Stimulated activated naive CD8-positive, alpha-beta T cell treated with anti-CD3 and anti-CD28 coated beads, Interleukin-15, Interleukin-2, amounts not matched to agents 100 ng/mL and 50 ng/mL, for 24 hours (primary cell): ENCODE measurements at regions not wholly inside any gene's neighbourhood (a gene's known extent, or its start where the extent isn't known, plus 50 kb on each side); places are given as distances from the start of the nearest gene placed in this dataset.

Experiments used
- H3K27ac Mint-ChIP-seq: one replicate; pipeline ENCODE4 v1.8.0; 2021; ENCODE audit warnings: mild to moderate bottlenecking, mixed read lengths
- H3K27me3 Mint-ChIP-seq: one replicate; pipeline ENCODE4 v1.8.0; 2021; ENCODE audit warnings: mixed read lengths
- H3K36me3 Mint-ChIP-seq: one replicate; pipeline ENCODE4 v1.8.0; 2021; ENCODE audit warnings: low read depth, mixed read lengths
- H3K4me1 Mint-ChIP-seq: one replicate; pipeline ENCODE4 v1.8.0; 2021; ENCODE audit warnings: low read depth, mixed read lengths
- H3K4me3 Mint-ChIP-seq: one replicate; pipeline ENCODE4 v1.8.0; 2021; ENCODE audit warnings: mild to moderate bottlenecking, mixed read lengths
- H3K9me3 Mint-ChIP-seq: one replicate; pipeline ENCODE4 v1.8.0; 2021; ENCODE audit warnings: mixed read lengths

DNA sequence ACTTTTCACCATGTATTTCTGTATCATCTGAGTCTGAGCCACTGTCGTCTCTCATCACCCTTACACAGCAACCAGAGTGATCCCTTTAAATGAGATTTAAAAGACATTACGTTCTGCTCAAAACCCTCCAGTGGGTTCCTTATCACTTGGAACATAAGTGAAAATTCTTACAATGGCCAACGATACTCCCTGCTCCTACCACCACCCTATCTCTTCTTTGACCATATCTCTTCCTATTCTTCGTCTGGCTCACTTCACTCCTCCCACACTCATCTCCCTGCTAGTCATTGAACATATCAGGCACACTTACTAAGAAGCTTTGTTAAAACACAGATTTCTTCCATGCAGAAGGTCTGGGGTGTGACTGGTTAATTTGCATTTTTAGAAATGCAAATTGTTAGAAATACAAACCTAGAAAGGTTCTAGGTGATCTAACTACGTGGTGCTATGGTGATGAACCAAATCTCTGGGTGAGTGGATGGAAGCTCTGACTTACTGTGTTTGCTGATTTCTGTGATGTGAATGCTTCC is 166.6 kb upstream of the CD180 start:
- peak overlapping the region; percentile 5 for H3K27ac Mint-ChIP-seq
- H3K9me3 Mint-ChIP-seq = no peaks in the 10 kb centered on the region
- H3K27me3 Mint-ChIP-seq = no peaks in the 10 kb centered on the region

DNA sequence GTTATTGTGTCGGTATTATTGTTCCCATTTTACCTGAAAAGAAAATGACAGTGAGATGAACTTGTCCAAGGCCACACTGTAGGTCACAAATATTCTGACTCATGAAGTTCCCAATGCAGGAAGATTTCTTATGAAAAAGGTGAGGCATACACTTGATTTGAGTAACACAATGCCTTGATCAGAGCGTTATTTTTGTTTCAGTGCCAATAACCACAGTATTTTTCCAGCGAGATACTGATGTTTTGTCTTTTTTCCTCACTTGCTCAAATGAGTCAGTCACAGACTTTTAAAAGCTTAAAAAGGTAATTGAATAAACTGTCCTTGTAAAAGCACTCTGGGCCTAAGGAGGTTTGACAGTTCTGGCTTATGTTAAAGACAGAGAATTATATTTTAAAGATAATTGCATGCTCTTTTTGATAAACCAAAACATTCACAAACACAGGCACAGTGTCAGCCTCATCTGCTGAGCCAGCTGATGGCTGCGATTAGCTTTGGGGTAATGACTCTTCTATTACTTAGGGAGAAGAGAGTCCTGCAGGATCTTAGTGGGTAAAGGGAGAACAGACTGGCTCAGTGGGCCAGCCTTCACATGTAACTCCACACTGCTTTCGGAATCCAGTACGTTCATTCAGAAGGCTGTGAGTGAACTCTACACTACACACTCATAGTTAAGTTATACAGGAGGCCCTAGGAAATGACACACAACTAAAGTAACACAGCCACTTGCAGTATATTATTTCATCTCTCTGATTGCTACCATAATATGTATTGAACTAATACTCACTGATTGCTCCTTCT is 165.5 kb upstream of the CD180 start:
- no peaks in the 10 kb centered on the region for H3K36me3 Mint-ChIP-seq
- H3K9me3 Mint-ChIP-seq = no peaks in the 10 kb centered on the region
- peaks cover 14% of the 10 kb centered on the region for H3K4me1 Mint-ChIP-seq
- no peak overlapping the region for H3K4me3 Mint-ChIP-seq
- no peaks in the 10 kb centered on the region for H3K27me3 Mint-ChIP-seq
- no peak overlapping the region for H3K27ac Mint-ChIP-seq

More for the DNA sequence above, 166.6 kb upstream of the CD180 start:
- H3K4me1 Mint-ChIP-seq = peaks cover 14% of the 10 kb centered on the region
- no peaks in the 10 kb centered on the region for H3K36me3 Mint-ChIP-seq
- H3K4me3 Mint-ChIP-seq = no peak overlapping the region

DNA sequence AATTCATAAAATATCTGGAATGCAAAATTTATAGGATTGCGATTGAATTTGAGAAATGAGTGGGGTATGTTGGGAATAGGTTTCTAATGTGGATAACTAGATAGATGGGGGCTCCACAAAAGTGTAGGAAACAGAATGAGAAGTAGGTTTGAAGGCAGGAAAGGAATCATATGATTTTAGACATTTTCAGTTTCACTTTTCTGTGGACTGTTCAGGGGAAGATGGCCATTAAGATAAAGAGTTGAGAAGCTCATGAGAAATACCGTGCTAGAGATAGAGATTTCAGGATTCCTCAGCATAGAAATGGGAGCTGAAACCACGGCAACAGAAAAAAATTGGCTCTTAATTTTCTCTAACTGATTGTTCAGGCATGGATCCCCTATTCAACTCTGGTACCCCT is 163.4 kb upstream of the CD180 start:
- Mint-ChIP-seq H3K27ac (no peak overlapping the region), H3K4me1 (peaks cover 14% of the 10 kb centered on the region), H3K9me3 (no peaks in the 10 kb centered on the region), H3K4me3 (no peak overlapping the region), H3K36me3 (no peaks in the 10 kb centered on the region), H3K27me3 (no peaks in the 10 kb centered on the region)

DNA sequence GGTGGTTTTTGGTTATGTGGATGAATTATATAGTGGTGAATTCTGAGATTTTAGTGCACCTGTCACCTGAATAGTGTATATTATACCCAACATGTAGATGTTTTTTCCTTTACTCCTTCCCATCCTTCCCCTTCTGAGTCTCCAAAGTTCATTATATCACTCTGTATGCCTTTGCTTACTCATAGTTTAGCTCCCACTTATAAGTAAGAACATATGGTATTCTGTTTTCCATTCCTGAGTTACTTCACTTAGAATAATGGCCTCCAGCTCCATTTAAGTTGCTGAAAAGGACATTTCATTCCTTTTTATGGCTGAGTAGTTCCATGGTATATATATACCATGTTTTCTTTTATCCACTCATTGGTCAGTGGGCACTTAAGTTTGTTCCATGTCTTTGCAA is 161.6 kb upstream of the CD180 start:
- Mint-ChIP-seq H3K36me3 (no peaks in the 10 kb centered on the region), H3K9me3 (no peaks in the 10 kb centered on the region), H3K27ac (no peak overlapping the region), H3K4me1 (peaks cover 8% of the 10 kb centered on the region), H3K4me3 (no peak overlapping the region), H3K27me3 (no peaks in the 10 kb centered on the region)

DNA sequence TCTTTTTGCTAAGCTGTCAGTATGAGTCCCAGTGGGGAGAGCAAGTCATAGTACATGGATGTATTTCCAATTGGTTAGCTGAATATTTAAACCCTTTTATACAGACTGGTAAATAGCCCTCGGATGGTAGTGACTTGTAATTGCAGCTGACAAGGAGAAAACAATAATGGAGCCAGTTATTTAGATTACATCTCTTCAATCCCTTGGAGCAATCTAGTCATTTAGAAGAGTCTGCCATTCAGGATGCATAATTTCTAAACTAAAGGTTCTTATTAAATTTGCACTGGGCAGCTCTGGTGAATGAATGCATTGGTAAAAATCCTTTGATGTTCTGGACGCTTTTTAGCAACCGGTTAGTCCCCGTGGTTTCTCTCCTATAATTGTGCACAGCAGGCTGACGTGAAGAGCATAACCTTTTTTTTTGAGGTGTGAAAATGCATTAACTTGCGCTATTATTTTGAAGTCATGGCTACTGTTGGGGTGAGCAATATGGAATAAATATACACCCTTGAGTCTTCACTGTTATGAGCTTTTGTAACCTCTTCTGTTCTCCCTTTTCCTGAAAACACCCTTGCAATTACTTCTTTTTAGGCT is 158.6 kb upstream of the CD180 start:
- Mint-ChIP-seq H3K27me3 (no peaks in the 10 kb centered on the region), H3K4me3 (no peak overlapping the region), H3K27ac (no peak overlapping the region), H3K36me3 (no peaks in the 10 kb centered on the region), H3K9me3 (no peaks in the 10 kb centered on the region), H3K4me1 (peaks cover 20% of the 10 kb centered on the region)

DNA sequence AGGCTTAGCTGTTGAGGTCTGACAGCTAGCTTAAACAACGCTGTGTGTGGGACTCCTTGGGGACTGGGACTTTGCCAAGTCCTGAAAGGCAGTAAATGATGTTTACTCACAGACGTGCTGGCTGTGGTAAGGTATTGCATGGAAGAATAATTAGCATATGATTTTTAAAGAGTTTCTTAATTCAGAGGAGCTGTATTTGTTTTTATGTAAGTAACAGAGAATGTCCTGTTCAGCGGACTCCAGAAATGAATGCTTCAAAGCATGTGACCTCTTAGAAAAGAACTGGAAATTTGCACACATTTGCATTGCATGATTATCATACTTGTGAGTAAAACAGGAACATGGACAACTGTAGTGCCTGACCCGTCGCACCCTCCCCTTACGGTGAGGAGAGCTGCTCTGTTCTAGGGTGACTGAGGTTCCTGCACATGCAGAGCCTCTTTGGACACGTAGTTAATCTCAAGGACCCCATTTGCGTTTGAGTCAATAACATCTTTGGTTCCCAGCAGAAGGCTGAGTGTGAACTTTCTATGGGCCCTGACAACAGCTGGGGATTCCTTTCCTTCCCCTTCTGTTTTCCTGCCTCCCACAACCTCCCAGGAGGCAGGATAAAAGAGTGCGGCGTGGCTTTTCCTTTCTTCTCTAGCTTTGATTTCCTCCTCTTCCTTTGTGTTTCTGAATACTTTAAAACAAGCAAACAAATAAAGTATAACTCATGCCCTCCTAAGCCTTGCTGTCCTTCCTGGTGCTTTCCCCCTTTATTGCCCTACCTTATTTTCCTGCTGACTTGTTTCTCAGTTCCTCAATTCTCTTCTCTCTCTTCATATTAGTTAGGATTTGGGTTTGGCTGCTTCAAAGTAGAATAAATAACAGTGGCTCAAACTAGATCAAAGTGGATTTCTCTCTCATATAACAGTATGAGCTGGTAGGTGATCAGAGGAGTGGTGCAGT is 157.2 kb upstream of the CD180 start:
- Mint-ChIP-seq H3K36me3 (no peaks in the 10 kb centered on the region), H3K27ac (no peak overlapping the region), H3K4me3 (no peak overlapping the region), H3K9me3 (no peaks in the 10 kb centered on the region), H3K4me1 (peaks cover 19% of the 10 kb centered on the region), H3K27me3 (no peaks in the 10 kb centered on the region)

DNA sequence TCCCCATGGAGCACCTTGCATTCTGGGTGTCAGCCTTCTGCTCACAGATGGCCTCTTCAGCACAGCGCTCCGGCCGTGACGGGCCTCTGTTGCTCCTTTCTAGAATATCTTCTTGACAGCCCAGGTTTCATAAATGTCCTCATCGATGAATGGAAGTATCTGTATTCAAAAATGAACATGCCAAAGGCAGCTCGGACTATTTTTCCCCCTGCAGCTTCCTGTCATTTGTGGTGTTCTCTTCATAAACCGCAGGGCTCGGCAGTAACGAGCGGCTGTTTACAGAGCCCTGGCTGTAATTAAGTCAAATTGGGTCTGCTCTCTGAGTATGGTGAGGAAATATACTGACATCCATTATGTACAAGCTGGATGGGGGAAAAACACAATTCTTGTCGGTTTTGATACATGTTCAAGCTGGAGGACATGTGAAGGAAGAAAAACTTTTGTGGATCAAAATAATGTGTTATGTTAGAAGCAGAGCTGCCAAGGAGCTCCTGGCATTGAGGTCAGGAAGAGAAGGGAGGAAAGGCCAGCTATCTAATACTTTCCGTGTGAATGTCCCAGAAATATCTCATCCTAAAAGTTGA is 154.1 kb upstream of the CD180 start:
- H3K27ac Mint-ChIP-seq = no peak overlapping the region

DNA sequence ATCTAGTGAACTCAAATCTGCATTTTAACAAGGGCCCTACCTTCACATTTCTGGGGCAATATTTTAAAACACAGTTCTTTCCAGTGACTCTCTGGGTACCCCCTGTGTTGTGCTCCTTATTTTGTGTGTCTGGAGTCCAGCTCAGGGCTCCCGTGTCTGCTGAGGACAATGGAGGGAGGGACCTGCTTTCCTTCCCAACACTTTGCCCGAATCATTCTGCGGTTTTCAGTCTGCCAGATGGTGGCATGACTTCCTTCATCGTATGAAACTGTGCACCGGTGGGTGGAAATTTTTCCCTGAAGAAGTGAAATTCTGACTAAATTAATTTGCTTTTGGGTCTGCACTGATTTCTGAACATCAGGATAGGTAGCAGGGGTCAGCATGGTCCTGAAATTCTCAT is 153.6 kb upstream of the CD180 start:
- H3K4me3 Mint-ChIP-seq = peak overlapping the region; percentile 48

More for the DNA sequence above, 154.1 kb upstream of the CD180 start:
- H3K9me3 Mint-ChIP-seq = peaks cover 3% of the 10 kb centered on the region
- no peaks in the 10 kb centered on the region for H3K27me3 Mint-ChIP-seq
- H3K4me1 Mint-ChIP-seq = peaks cover 19% of the 10 kb centered on the region
- peak overlapping the region; percentile 48 for H3K4me3 Mint-ChIP-seq
- H3K36me3 Mint-ChIP-seq = no peaks in the 10 kb centered on the region

DNA sequence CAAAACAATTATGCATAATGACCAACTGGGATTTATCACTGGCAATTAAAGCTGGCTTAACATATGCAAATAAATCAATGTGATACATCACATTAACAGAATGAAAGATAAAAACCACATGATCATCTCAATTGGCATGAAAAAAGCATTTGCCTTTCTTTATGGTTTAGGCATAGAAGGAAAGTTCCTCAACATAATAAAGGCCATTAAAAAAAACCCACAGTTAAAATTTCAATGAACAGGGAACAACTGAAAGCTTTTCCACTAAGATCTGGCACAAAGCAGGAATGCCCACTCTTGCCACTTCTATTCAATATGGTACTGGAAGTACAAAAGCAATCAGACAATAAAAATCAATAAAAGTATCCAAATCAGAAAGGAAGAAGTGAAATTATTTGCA is 151.2 kb upstream of the CD180 start:
- Mint-ChIP-seq H3K4me3 (no peak overlapping the region), H3K36me3 (no peaks in the 10 kb centered on the region), H3K27me3 (no peaks in the 10 kb centered on the region), H3K4me1 (peaks cover 19% of the 10 kb centered on the region), H3K27ac (no peak overlapping the region), H3K9me3 (peaks cover 13% of the 10 kb centered on the region)

More for the DNA sequence above, 153.6 kb upstream of the CD180 start:
- H3K27ac Mint-ChIP-seq = no peak overlapping the region
- no peaks in the 10 kb centered on the region for H3K27me3 Mint-ChIP-seq
- H3K4me1 Mint-ChIP-seq = peaks cover 19% of the 10 kb centered on the region
- H3K9me3 Mint-ChIP-seq = peaks cover 4% of the 10 kb centered on the region
- no peaks in the 10 kb centered on the region for H3K36me3 Mint-ChIP-seq

DNA sequence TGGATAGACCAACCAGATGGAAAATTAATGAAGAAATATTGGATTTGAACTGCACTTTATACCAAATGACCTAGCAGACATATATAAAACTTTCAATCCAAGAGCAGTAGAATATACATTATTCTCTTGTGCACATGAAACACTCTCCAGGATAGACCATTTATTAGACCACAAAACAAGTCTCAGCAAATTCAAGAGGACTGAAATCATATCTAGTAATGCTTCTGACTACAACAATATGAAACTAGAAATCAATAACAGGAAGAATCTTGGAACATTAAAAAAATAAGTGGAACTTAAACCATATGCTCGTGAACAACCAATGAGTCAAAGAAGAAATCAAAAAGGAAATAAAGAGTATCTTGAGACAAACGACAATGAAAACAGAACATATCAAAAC is 150.0 kb upstream of the CD180 start:
- Mint-ChIP-seq H3K27me3 (no peaks in the 10 kb centered on the region), H3K27ac (no peak overlapping the region), H3K4me3 (no peak overlapping the region), H3K9me3 (peaks cover 13% of the 10 kb centered on the region), H3K4me1 (peaks cover 18% of the 10 kb centered on the region), H3K36me3 (no peaks in the 10 kb centered on the region)

DNA sequence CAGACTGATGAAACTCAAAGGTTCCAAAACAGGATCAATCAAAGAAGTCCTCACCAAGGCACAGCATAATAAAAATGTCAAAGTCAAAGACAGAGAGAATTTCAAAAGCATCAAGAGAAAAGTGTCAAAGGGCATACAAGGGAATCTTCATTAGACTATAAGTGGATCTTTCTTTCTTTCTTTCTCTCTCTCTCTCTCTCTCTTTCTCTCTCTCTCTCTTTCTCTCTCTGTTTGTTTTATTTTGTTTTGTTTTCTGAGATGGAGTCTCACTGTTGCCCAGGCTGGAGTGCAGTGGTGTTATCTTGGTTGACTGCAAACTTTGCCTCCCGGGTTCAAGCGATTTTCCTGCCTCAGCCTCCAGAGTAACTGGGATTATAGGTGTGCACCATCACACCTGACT is 148.3 kb upstream of the CD180 start:
- Mint-ChIP-seq H3K36me3 (no peaks in the 10 kb centered on the region), H3K4me1 (peaks cover under 1% of the 10 kb centered on the region), H3K4me3 (no peak overlapping the region), H3K27me3 (peaks cover 3% of the 10 kb centered on the region), H3K9me3 (peaks cover 13% of the 10 kb centered on the region), H3K27ac (no peak overlapping the region)

DNA sequence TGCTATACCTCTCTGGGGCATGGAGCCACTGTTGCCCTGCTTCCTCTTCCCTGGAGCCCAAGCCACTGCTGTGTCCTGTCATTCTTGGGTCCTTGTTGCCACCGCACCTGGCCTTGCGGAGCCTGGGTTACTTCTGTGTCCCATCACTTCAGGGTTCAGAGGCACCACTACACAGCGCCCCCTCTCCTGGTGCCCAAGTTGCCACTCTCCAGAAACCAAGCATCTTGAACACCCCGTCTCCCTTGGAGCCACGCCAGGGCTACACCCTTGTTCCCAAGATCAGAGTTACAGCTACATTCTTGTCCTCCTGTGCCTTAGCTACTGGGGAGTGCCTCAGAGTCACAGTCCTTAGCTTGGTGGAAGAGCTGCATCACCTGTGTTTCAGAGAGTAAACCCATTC is 147.2 kb upstream of the CD180 start:
- Mint-ChIP-seq H3K9me3 (peaks cover 13% of the 10 kb centered on the region), H3K27ac (no peak overlapping the region), H3K27me3 (peaks cover 3% of the 10 kb centered on the region), H3K36me3 (no peaks in the 10 kb centered on the region), H3K4me1 (no peaks in the 10 kb centered on the region), H3K4me3 (no peak overlapping the region)

DNA sequence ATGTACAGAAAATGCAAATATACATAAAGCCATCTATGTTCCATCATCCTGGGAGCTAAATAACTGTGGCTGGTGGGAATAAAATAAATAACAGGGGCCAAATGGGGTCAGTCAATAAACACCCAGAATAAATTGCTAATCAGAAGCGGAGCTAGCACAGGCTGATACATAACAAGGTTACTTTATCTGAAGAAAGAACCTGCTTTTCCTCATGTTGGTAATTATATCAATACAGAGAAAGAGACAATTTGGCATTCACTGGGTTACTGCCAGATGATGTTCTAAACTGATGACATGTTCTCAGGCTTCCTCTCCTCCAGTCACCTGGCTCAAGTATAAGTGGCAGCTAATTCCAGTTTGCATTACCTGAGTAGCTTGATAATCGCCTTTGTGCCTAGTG is 144.9 kb upstream of the CD180 start:
- Mint-ChIP-seq H3K9me3 (peaks cover 13% of the 10 kb centered on the region), H3K4me3 (no peak overlapping the region), H3K27me3 (peaks cover 3% of the 10 kb centered on the region)

DNA sequence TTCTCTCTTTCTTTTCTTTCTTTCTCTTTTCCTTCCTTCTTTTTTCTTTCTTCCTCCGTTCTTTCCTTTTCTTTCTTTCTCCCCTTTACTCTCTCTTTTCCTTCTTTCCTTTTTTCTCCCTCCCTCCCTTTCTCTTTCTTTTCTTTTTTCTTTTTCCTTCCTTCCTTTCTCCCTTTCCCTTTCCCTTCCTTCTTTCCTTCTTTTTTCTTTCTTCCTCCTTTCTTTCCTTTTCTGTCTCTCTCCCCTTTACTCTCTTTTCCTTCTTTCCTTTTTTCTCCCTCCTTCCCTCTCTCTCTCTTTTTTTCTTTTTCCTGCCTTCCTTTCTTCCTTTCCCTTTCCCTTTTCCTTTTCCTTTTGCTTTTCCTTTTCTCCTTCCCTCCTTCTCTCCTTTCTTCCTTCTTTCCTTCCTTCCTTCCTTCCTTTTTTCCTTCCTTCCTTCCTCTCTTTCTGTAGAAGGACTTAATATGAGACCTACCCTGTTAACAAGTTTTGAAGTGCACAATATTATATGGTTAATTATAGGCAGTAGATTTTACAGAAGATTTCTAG is 142.7 kb upstream of the CD180 start:
- Mint-ChIP-seq H3K4me3 (no peak overlapping the region), H3K27ac (no peak overlapping the region), H3K27me3 (peaks cover 3% of the 10 kb centered on the region), H3K9me3 (peaks cover 5% of the 10 kb centered on the region), H3K36me3 (no peaks in the 10 kb centered on the region), H3K4me1 (no peaks in the 10 kb centered on the region)

More for the DNA sequence above, 144.9 kb upstream of the CD180 start:
- Mint-ChIP-seq H3K27ac (no peak overlapping the region), H3K36me3 (no peaks in the 10 kb centered on the region), H3K4me1 (no peaks in the 10 kb centered on the region)
